ENCODE measurements at regions not wholly inside any gene's neighbourhood (a gene's known extent, or its start where the extent isn't known, plus 50 kb on each side); places are given as distances from the start of the nearest gene placed in this dataset.

DNA sequence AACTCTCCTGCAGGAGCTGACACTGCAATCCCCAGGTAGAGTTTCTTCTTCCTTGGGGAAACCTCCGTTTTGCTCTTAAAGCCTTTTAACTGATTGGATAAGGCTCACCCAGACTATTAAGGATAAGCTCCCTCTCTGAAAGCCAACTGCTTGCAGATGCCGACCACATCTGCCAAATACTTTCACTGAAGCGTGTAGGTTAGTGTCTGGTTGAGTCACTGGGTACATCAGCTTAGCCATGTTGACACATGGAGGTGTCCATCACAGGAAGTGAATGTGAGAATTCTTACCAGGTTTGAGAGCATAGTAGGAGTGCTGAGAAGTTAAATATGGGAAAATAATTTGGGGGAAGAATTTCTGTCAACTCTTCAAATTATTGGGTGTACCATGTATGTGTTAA is 202.0 kb downstream of the AJAP1 start:
- no peak overlapping the region for H3K27ac ChIP-seq
- H3K27me3 ChIP-seq (ENCODE audit: insufficient read depth, low read depth, severe bottlenecking): peaks cover 38% of the 10 kb centered on the region

DNA sequence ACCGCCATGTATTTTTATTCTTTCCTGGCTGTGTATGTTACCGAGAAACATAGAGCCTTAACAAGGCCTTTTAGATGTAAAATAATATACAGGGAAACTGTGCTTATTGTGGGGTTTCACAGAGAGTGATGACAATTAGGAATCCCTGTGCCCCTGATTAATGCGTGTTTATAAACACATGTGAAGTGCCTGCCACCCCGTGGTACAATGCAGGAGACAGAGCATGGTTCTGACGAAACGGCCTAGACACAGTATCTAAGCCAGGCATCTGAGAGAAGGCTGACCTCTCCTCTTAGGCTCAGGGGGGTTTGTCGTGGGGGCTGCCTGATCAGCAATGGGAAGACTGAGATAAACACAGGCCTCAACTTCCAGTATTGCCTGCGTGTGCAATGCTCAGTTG is 200.0 kb downstream of the AJAP1 start:
- Histone ChIP-seq H3K27ac (no peak overlapping the region), H3K9me3 (ENCODE audit: severe bottlenecking) (peaks cover 2% of the 10 kb centered on the region), H3K27me3 (ENCODE audit: insufficient read depth, low read depth, severe bottlenecking) (peaks cover 51% of the 10 kb centered on the region), H3K36me3 (no peaks in the 10 kb centered on the region), H3K4me3 (ENCODE audit: low read depth, low read length) (no peak overlapping the region)
- DNase-seq: no peak
- TF ChIP-seq, protein P1, sequence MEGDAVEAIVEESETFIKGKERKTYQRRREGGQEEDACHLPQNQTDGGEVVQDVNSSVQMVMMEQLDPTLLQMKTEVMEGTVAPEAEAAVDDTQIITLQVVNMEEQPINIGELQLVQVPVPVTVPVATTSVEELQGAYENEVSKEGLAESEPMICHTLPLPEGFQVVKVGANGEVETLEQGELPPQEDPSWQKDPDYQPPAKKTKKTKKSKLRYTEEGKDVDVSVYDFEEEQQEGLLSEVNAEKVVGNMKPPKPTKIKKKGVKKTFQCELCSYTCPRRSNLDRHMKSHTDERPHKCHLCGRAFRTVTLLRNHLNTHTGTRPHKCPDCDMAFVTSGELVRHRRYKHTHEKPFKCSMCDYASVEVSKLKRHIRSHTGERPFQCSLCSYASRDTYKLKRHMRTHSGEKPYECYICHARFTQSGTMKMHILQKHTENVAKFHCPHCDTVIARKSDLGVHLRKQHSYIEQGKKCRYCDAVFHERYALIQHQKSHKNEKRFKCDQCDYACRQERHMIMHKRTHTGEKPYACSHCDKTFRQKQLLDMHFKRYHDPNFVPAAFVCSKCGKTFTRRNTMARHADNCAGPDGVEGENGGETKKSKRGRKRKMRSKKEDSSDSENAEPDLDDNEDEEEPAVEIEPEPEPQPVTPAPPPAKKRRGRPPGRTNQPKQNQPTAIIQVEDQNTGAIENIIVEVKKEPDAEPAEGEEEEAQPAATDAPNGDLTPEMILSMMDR (IDR thresholded peaks at IDR 0.05; ENCODE audit: low read depth, low read length): no peak

More for the DNA sequence above, 202.0 kb downstream of the AJAP1 start:
- Histone ChIP-seq H3K36me3 (no peaks in the 10 kb centered on the region), H3K9me3 (ENCODE audit: severe bottlenecking) (peaks cover 2% of the 10 kb centered on the region), H3K4me3 (ENCODE audit: low read depth, low read length) (no peak overlapping the region)
- no peak for DNase-seq
- TF ChIP-seq, protein P1 (IDR thresholded peaks at IDR 0.05; ENCODE audit: low read depth, low read length): no peak

DNA sequence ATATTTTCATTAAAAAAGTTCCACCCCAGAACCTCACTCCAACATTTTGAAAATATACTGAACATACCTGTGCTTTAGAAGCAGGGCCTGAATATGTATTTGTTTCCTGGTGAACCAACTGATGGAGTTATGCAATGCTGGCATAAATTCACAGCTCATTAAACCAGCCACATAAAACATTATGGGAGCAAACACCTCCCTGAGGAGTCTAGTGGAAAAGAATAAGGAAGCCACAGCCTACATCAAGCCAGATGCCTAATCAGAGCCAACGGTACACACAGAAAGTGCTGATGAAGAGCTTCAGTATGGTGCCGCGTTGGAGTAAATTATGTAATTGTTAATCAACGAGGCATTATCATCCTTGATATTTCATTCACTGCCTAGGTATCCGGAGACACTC is 199.5 kb downstream of the AJAP1 start:
- Histone ChIP-seq H3K36me3 (no peaks in the 10 kb centered on the region), H3K27ac (no peak overlapping the region), H3K4me3 (ENCODE audit: low read depth, low read length) (no peak overlapping the region), H3K27me3 (ENCODE audit: insufficient read depth, low read depth, severe bottlenecking) (peaks cover 53% of the 10 kb centered on the region), H3K9me3 (ENCODE audit: severe bottlenecking) (peaks cover 2% of the 10 kb centered on the region)
- TF ChIP-seq, protein P1 (IDR thresholded peaks at IDR 0.05; ENCODE audit: low read depth, low read length): no peak
- no peak for DNase-seq

DNA sequence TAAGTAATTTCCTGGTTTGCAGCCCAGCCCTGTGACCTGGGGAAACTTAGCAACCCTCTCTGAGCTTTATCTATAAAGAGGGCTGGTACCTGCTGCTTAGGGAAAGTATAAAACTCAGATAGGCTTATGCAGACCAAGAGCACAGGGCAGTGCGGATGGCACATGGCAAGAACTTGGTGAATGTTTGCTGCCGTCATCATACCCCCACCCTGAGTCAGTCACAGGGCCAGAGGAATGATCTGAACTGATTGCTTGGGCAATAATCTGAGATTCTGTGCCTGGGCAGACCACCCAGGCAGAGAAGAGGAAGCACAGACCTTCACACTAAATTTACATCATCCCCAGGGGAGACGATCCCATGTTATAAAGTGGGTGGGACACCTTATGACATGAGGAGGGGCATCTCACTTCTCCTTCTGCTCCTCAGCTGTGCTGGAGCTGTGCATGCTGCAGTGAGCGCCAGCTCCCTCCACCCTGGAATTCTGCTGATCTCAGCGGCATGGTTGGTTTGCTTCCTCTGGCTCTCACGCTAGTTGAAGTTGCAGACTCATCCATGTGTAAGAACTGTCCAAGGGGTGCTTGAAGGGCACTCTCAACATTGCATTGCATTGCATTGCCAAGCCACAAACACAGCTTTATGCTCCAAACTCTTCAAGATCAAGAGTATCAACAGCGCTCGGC is 197.1 kb downstream of the AJAP1 start:
- Histone ChIP-seq H3K36me3 (no peaks in the 10 kb centered on the region), H3K27ac (no peak overlapping the region), H3K27me3 (ENCODE audit: insufficient read depth, low read depth, severe bottlenecking) (peaks cover 66% of the 10 kb centered on the region), H3K9me3 (ENCODE audit: severe bottlenecking) (no peaks in the 10 kb centered on the region), H3K4me3 (ENCODE audit: low read depth, low read length) (no peak overlapping the region)
- TF ChIP-seq, protein P1 (IDR thresholded peaks at IDR 0.05; ENCODE audit: low read depth, low read length): no peak
- DNase-seq: no peak

DNA sequence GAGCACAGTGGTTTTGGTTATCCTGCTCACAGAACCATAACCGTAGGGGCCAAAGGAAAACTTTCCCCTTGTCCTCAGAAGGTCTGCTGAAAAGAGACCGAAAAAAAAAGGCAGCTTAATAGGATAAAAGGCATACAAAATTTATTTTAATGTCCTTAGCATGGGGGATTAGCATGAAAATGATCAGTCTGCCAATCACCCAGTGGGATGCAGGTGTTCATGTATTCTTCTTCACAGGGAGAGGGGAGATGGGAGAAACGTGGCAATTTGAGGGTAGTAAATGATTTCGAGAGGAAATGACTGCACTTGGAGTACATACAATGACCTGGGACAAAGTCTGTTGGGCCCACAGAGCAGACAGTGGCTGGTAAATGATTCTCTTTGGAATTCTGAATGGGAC is 194.0 kb downstream of the AJAP1 start:
- DNase-seq: no peak
- TF ChIP-seq, protein P1 (IDR thresholded peaks at IDR 0.05; ENCODE audit: low read depth, low read length): no peak
- peaks cover 66% of the 10 kb centered on the region for H3K27me3 ChIP-seq (ENCODE audit: insufficient read depth, low read depth, severe bottlenecking)
- no peak overlapping the region for H3K4me3 ChIP-seq (ENCODE audit: low read depth, low read length)
- no peaks in the 10 kb centered on the region for H3K9me3 ChIP-seq (ENCODE audit: severe bottlenecking)
- no peaks in the 10 kb centered on the region for H3K36me3 ChIP-seq
- H3K27ac ChIP-seq: no peak overlapping the region

DNA sequence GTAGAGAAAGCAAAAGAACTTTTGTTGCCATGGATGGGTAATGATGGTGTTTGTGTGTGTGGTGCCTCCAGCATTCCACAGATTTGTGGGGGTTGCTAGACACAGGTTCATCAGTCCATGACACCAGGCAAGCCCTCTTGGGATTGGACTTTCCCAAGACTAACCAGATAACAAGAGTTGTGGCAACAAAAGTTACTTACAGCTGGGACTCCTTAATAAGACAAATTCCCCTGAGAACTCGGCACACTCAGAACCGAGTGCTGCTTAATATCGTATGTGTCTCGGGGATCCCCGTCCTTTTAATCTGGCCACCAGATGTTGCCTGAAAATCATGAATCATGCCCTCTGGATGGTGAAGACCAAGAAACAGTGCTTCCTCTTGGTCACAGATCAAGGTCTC is 193.3 kb downstream of the AJAP1 start:
- H3K27me3 ChIP-seq (ENCODE audit: insufficient read depth, low read depth, severe bottlenecking): peaks cover 64% of the 10 kb centered on the region
- TF ChIP-seq, protein P1 (IDR thresholded peaks at IDR 0.05; ENCODE audit: low read depth, low read length): no peak
- H3K36me3 ChIP-seq: no peaks in the 10 kb centered on the region
- H3K4me3 ChIP-seq (ENCODE audit: low read depth, low read length): no peak overlapping the region
- DNase-seq: no peak
- H3K9me3 ChIP-seq (ENCODE audit: severe bottlenecking): no peaks in the 10 kb centered on the region
- H3K27ac ChIP-seq: no peak overlapping the region
